OCI-LY3 (cell line): ENCODE measurements at regions not wholly inside any gene's neighbourhood (a gene's known extent, or its start where the extent isn't known, plus 50 kb on each side); places are given as distances from the start of the nearest gene placed in this dataset.

ENCODE experiments used
- EZH2phosphoT487 ChIP-seq: fragments of 200-600 bp; shearing (Covaris generic); IDR thresholded peaks from 2 replicates; pipeline ENCODE4 v1.6.1; 2018; ENCODE audit warnings: antibody characterized with exemption, mixed run types, low read depth
- TF ChIP-seq, protein P1 (sequence below): fragments of 200-600, 300-600 bp; sonication (generic); IDR thresholded peaks from 2 replicates; pipeline ENCODE4 v1.5.1; 2014; ENCODE audit warnings: antibody characterized with exemption, low read length, low read depth

GRCh38 chr10:8787649-8788048 lies 733.2 kb downstream of the GATA3 start:
- TF ChIP-seq, protein P1, sequence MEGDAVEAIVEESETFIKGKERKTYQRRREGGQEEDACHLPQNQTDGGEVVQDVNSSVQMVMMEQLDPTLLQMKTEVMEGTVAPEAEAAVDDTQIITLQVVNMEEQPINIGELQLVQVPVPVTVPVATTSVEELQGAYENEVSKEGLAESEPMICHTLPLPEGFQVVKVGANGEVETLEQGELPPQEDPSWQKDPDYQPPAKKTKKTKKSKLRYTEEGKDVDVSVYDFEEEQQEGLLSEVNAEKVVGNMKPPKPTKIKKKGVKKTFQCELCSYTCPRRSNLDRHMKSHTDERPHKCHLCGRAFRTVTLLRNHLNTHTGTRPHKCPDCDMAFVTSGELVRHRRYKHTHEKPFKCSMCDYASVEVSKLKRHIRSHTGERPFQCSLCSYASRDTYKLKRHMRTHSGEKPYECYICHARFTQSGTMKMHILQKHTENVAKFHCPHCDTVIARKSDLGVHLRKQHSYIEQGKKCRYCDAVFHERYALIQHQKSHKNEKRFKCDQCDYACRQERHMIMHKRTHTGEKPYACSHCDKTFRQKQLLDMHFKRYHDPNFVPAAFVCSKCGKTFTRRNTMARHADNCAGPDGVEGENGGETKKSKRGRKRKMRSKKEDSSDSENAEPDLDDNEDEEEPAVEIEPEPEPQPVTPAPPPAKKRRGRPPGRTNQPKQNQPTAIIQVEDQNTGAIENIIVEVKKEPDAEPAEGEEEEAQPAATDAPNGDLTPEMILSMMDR: no peak
- TF ChIP-seq EZH2phosphoT487: no peak
